GM19035 (cell line): ENCODE measurements at regions not wholly inside any gene's neighbourhood (a gene's known extent, or its start where the extent isn't known, plus 50 kb on each side); places are given as distances from the start of the nearest gene placed in this dataset.

Experiments
- ATAC-seq: cut with Tn5 transposase; IDR thresholded peaks from one replicate; pipeline ENCODE4 v1.9.1; 2021; ENCODE audit not compliant: unreplicated experiment

DNA sequence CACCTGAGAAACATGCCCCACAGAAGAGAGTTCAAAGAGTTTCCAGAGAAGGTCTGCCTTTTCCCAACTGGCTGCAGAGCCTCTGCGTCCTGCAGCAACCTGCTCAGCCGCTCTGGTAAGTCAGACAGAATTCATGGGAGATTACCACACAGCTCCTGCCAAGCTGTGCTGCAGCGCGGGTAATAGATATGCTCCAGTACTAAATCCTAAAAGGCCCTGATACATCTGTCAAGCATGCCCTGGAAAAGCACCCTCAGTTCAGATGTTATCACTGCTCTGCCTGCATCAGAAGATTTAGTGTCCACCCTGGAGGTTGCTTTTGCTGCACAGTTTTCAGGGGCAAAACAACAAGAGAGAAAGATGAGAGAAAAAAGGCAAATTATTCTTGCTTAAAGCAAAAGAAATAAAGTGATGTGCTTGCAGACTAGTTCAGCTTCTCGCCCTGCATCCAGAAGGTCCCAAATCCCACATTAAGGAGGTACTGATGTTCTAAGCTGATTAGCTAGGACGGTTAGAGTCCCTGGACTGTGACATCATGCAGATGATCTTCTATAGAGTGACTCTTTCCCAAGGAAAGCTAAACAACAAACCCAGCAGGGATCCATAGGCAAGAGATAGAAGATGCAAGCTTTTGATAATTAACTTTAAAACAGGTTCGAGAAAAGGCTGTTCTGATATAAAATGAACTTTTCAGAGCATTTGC lies 488.6 kb downstream of the BCL11A start:
- ATAC-seq, result no peak

DNA sequence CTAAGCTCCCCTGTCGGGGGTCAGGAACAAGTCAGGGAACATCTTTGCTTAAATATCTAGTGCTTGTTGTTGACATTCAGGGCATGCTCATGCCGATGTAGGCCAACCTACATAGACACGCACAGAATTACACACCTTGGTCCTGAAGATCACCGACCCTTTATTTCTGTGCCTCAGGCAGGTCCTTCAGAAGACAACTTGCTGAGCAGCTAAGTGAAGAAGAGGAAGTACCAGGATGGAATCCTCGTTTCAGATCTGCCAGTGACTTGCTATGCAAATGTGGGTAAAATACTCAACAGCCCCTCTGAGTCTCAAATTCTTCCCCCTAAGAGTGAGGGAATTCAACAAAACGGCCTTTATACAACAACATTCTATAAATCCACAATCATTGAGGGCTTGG lies 494.7 kb downstream of the BCL11A start:
- ATAC-seq, result no peak

DNA sequence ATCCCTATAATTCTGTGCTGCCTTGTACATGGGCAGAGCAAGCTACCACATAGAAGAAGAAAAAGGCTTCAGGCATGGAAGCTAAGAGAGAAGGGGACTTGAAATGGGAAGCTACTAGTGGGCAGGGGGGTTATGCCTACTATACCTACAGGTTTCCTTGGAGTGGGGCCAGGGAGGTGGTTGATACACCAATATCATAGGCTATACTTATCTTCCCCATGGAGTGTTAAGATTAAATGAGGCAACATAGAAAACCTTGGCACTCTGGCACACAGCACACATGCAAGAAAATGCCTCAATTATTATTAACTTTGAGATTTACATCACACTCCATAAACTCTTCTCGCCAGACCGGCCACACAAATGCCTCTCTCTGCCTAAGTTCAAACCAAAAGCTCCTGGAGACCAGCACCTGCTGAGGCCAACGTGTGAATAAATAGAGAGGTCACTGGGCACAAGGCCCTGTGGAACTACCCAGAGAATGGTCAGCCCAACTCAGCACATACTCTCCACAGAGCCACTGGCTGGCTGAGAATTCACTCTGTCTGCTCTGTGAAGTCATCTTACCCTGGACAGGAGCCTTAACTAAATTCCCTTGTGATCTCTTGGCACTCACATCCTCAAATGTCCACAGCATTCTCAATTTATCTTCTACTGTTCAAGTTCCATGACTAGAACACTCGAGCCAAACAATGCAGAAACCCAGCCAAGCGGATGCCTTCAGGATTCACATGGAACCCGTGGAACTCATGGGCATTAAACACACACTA lies 498.7 kb downstream of the BCL11A start:
- ATAC-seq, result no peak

DNA sequence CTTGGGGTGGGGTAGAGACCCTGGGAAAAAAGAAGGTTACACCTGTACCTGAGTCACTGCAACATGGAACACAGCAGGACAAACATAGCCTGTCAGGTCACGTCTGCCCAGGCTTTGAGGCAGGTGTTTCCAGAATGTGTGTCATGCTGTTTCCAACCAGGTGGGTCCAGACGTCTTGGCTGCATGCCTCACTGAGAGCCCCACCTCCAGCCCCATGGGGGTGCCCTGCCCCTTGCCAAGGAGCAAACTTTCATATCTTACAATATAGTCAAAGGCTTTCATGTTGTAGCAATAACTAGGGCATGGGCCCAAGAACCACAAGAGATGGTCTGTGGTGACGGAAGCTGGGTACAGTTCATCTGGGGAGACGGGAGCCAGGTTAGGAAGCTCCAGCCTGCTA lies 499.7 kb downstream of the BCL11A start:
- no peak for ATAC-seq

DNA sequence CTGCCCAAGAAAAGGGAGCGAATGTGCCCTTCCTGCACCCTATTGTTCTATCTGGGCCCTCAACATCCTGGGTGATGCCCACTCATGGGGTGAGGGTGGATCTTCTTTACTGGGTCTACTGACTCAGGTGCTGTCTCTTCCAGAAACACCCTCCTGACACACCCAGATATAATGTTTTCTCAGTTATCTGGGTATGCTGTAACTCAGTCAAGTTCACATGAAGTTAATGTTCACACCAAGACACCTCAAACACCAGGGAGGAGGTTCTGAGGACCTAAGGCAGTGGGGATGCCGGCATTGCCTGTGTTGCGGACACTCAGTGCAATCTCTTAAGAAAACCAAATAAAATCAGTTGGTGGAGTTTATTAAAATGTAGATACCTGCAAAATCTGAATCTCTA lies 500.9 kb downstream of the BCL11A start:
- no peak for ATAC-seq

DNA sequence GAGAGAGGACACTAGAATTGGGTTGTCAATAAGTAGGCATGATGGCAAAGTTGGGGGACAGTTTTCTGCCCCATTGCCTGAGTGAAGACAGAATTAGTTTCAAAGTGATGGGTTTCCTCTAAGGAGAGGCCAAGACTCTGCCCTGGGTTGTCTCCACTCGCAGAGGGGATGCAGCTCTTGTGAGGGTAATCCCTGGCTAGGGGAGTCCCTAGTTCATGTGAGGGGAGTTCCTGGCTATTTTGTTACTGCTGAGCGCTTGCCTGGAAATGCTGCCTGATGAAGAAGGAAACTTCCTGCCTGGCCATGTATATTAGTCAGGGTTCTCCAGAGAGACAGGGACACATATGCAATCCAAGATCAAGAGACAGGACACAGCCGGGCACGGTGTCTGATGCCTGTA lies 501.5 kb downstream of the BCL11A start:
- ATAC-seq, result no peak

DNA sequence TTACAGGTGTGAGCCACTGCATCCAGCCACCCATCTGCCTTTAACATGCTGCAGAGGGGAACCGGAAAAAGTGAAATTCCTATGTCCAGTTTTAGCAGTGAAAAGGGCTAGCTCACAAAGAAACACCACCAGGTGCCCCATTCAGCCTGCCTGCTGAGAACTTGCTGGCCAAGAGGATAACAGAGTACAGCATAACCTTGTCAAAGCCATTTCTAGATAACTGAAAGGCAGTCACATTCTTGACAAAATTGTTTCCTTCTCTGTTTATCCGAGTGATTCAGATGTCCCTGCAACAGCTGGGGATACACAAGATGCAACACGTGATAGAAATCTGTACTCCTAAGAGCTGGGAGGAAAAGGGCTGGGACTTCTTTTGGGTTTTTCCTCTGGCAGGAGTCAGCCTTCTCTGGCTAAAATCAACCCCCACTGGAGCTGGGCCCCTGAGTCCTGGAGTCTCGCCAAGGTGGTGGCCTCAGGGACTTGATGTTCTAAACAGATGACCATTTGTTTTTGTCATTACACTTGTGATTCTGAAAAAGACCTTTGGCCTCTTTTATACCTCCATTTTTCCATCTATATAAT lies 505.4 kb downstream of the BCL11A start:
- no peak for ATAC-seq

DNA sequence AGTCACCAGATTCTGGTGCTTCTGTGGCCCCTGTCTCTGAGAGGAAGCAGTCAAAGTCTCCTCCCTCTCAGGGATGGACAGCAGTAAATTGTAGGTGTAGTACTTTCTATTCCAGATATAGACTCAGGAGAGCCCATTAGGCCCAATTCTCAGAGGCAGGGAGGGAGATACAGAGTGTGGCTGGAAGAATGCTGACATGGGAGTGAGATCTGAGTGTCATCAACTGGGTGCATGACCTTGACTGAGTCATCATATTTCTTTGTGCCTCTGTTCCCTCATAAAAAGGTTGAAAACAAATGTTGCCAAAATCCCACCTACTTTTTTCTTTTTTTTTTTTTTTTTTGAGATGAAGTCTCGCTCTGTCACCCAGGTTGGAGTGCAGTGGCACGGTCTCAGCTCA lies 506.1 kb downstream of the BCL11A start:
- no peak for ATAC-seq

DNA sequence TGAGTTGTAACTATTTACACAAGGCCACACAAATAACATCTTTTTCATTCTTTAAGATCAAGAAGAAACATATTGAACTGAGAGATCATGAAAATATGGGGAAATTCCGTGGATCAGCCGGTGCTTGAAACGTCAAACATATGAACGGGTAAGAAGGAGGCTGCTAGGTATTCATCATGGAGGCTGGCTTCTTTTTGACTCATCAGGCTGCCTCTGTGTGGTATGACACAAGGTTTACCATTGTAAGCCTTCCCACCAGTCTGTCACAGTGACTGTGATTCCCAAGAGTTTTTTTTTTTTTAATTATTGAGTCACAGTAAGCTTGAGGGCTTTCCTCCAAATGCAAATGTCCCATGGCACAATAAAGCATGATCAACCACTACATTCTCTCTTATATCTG lies 506.9 kb downstream of the BCL11A start:
- no peak for ATAC-seq

DNA sequence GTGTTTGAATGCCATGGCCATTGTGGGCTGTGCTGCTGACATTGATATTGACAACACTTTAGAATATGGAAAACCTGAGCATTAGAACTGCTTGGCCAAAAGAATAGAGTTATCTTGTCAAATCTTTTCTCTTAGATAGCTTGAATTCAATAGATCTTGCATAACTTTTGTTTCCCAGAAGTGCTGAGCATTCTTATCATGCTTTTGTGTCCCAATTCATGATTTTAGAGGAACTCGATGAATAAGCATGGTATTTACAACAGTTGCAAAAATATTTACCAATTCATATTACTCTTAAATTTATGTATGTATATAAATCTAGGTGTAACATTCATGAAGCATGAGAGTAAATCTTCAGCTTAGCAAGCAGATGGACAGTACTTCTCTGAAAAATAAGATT lies 508.0 kb downstream of the BCL11A start:
- no peak for ATAC-seq

DNA sequence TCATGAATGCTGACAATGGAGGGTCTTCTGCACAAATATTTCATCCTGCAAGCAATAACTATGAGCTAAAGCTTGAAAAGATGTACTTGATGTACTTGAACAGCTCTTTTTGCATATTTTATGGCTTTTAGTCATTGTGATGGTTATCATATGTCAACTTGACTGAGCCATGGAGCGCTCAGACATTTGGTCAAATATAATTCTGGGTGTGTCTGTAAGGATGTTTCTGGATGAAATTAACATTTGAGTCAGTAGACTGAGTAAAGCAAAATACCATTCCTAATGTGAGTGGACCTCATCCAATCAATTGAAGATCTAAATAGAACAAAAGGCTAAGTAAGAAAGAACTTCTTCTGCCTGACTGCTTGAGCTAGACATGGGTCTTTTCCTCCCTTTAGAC lies 509.0 kb downstream of the BCL11A start:
- ATAC-seq, result no peak

DNA sequence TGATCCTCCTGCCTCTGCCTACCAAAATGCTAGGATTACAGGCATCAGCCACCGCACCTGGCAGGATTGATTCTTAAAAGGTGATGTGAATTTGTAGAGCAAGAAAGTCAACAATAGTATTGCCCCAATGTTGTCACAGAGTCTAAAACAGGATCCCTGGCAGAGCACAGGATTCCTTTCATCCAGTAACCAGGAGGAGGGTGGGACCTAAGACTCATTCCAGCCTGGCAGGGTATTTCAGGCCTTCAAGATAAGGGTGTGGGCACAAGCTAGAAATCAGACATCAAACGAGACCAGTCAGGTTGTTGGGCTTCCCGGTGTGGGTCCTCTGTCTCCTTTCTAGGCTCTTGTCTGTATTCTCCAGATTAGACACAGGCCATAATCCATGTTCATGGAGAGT lies 511.4 kb downstream of the BCL11A start:
- no peak for ATAC-seq

DNA sequence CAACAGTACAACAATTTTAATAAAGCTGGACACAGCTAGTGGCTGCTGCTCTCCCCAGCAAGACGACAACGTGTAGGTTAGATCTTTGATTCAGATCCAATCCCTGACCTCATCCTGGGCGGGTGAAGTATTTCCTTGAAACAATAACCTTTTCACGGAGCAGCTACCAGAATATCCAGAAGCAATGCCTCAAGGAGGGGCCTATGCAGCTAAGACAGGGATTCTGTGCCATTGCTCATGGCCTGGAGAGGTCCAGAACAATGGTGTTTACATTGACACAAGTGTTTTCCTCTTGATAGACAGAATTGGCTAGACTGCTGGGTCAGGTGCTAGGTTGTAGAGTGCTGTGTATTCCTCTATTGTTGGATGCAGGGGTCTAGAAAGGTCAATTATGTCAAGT lies 520.1 kb downstream of the BCL11A start:
- no peak for ATAC-seq

DNA sequence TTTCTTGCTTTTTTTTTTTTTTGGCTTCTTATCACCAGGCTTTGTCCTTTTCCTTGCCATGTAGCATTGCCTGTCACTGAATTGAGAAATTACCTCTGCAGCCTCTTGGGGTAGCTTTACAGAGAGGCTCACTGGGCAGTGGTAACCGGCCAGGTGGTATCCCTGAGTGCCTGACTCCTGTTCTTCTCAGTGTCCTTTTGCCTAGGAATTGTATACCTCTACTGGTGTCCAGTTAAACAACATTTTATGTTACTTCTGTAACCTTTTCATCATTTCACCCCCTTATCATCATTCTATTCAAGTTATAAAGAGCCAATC lies 523.9 kb downstream of the BCL11A start:
- no peak for ATAC-seq

DNA sequence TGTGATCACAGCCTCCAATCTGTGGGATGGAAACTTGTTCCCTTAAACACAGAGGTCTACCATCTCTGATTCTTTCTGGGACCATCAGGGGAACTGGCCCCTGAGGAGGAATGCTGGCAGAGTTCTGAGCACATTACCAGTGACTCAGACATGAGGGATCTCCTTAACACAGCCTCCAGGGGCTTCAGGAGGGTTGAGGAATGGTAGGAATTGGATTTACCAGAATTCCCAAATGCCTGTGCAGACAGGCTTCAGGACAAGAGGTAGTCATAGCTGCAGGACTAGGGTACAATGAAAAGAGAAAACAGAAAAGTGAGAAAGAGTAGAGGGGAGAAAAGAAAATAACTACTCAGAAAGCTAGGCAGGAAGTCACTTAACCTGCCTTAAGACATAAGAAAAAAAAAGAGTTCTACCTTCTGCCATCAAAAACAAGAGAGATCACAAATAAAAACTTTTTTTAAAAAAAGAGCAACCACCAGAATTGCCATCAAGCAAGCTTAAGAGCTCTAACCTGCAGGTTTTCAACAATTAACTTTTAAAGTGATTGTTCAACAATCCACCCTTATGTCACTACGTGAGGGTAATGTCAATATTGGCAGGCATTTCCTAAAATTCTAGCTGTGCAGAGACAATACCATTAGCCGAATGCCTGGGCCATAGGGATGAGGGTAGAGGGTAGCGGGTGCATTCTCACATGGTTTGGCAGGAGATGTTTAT lies 524.4 kb downstream of the BCL11A start:
- no peak for ATAC-seq

DNA sequence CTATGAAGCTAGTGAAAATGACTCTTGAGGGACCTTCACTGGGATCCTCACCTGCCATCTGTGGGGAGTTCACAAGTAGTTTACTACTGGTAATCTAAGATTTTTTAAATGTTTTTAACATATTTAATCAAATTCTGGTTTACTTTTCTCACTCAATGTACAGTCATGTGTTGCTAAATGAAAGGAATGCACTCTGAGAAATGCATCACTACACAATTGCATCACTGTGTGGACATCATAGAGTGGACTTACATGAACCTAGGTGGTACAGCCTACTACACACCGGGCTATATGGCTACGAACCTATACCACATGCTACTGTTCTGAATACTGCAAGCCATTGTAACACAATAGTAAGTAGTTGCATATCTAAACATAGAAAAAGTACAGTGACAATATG lies 528.0 kb downstream of the BCL11A start:
- no peak for ATAC-seq

DNA sequence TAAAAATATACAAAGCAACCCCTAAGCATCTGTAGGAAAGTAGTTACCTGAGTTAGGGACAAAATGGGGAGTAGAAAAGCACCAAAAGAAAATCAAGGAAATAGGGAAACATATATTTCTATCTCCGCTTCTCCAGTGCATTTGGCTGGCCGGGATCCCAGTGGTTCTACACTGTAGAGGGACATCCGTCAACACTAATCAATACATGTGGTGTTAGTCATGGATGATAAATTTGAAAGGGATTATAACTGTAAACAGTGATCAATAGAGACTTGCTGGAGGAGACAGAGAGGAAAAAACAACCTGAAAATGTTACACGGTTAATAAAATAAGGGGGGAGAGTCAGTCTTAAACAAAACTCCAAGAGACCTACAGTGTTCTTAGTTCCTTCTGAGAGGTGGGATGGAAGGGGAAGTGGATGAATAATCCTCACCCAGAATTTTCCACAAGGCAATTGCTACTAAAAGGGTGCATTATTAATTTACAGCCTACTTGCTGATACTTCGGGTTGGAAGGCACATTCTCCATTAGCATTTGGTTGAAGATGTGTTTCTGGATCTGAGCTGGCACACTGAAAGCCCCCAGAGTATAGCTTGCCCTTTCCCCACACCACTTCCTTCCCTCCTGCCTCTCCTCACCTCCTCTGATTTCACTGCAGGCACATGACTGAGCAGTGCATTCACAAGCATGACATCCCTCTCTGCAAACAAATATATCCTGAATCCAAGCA lies 530.0 kb downstream of the BCL11A start:
- ATAC-seq, result no peak

DNA sequence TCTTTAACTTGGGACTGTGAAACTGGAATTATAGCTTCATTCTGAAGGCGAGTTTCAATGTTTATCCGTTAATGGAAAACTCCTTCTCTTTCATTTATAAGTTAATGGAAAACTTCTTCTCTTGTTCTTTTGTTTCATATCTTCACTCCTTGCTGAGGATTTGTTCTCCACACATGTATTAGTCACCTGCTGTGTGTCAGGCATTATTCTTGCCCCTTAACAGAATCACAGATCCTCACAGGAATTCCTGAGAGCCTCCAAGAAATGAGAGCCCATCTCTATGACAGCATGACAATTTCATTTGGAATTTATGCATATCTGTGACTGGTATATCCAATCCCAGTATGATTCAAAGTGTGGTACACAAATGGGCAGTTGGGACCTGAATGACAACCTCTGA lies 545.8 kb downstream of the BCL11A start:
- no peak for ATAC-seq

DNA sequence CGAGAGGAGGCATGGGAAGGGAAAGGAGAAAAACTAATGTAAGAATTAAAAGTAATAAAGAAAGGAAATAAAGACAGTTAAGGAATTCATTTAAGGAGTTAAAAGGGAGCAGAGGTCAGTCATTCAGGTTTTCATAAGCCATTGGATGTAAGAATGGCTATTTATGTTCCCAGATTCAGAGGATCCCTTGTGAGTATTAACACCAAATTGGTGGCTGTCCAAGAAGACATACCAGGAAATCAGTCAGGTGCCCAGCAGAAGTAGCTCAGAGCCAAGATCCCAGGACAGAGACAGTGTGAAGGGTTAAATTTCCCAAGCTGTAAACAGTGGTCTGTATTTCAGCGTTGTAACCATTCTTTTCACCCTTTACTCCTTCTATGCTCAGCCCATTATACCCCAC lies 550.4 kb downstream of the BCL11A start:
- ATAC-seq, result no peak

DNA sequence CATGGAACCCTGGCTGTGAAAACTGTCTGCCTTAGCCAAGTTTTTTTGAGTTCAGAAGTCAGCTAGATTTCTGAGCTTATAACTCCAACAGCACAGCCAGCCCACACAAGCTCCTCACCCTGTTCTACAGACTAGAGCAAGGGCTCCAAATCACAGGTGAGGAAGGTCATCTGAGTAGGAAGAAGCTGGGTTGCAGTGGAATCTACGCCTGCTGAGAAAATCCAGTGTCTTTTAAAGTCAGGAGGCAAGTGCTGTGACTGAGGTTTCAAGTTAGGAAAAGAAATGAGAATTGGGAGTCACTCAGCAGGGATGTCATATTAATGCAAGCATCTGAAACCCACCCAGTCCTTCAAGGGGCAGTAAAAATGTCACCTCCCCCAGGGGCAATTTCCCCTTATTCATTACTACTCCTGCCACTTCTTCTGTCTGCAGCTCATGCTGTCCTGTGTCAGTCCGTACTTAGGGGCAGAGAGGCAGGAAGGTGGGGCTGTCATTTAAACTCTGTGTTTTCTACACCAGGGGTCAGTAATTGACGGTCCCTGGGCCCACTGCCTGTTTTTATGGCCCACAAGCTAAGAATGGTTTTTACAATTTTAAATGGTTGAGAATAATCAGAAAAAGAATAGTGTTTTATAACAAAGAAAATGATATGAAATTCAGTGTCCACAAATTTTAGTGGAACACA lies 551.1 kb downstream of the BCL11A start:
- no peak for ATAC-seq

DNA sequence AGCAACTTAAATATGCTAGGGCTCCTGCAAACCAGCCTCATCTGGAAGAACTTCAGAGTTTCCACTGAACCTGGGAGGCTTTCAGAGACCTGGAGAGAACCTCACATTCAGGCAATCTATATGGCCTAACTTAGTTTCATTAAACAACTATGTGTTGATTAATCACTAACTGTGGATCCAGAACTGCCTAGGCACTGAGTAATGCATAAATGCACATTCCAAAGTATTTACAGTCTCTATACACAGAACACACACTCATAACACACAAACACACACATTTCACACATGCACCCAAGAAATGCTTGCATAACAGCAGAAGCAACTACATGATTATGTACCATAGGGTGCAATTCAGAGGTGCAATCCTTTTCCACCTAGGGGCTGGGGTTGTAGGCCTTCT lies 552.8 kb downstream of the BCL11A start:
- no peak for ATAC-seq
